ENCODE measurements at regions not wholly inside any gene's neighbourhood (a gene's known extent, or its start where the extent isn't known, plus 50 kb on each side); places are given as distances from the start of the nearest gene placed in this dataset.
A peak's percentile ranks its signal among the peaks of the same experiment; 100 is the strongest.

- in situ Hi-C loops (cut with MboI; ENCODE audit: low pct_unique_long_range_greater_than_20kb, low sequenced_read_pairs) = no loop called here
- DNase-seq = no peak
These were observed 139.8 kb upstream of the LYZL2 start for GRCh38 chr10:30769361-30769760.

DNA sequence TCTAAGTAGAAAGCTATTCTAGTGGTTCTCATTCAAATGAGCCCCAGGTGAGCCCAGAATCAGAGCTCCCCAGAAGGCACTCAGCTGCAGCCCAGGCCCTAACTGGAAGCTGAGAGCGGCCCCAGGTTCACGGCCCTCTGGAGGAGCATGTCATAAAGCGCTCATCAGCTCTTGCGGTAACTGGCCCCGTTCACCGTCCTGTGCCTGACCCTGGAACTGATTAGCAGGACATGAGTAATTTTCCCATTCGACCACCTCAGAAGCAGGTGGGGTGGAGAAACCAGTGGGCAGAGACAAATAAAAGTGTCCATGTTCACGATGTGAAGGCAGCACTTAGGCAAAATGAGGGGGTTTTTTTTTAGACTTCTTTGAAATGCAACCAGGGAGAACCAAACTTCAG lies 136.1 kb upstream of the LYZL2 start:
- DNase-seq = no peak
- in situ Hi-C loops (cut with MboI; ENCODE audit: low pct_unique_long_range_greater_than_20kb, low sequenced_read_pairs) = no loop called here

GRCh38 chr10:30765022-30765615 lies 135.6 kb upstream of the LYZL2 start:
- in situ Hi-C loops (cut with MboI; ENCODE audit: low pct_unique_long_range_greater_than_20kb, low sequenced_read_pairs) = no loop called here
- no peak for DNase-seq

DNA sequence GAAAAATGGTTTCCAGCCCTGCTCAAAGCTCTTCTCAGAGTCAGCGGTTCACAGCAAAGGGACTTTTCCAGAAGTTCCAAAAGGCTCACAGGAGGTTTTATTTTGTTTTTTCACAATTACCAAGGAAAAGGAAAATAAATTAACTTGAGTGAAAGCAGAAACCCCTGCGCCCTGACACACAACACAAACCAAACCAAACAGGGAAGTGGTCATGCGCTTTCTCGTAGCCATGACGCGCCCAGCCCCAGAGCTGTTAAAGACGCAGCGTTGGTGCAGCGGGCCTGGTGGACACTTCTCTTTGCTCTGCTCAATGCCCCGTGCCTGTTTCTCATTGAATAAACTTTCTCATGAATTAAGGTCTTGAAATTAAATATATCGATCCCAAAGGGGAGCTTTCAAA lies 134.4 kb upstream of the LYZL2 start:
- in situ Hi-C loops (cut with MboI; ENCODE audit: low pct_unique_long_range_greater_than_20kb, low sequenced_read_pairs) = no loop called here

GRCh38 chr10:30762620-30763019 lies 133.1 kb upstream of the LYZL2 start:
- no peak for DNase-seq
- in situ Hi-C loops (cut with MboI; ENCODE audit: low pct_unique_long_range_greater_than_20kb, low sequenced_read_pairs) = no loop called here

More for the DNA sequence above, 134.4 kb upstream of the LYZL2 start:
- no peak for DNase-seq

DNA sequence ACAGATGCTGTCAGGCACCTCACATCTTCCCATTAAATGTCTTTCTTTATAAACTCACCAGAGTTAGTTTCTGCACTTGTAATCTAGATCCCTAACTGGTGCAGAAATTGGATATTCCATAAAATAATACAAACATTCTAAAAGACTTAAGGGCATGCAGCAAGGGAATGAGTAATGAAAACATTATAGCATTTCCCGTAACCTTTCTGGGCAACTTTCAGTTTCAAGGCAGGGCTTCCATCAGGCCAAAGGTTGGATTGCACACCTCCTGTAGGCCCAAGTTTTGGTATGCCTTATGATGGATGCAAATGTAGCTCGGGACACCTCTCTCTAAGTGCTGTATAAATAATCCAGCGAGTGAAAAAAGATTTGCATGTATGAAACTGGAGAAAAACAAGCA lies 129.9 kb upstream of the LYZL2 start:
- no peak for DNase-seq
- in situ Hi-C loops (cut with MboI; ENCODE audit: low pct_unique_long_range_greater_than_20kb, low sequenced_read_pairs) = no loop called here

DNA sequence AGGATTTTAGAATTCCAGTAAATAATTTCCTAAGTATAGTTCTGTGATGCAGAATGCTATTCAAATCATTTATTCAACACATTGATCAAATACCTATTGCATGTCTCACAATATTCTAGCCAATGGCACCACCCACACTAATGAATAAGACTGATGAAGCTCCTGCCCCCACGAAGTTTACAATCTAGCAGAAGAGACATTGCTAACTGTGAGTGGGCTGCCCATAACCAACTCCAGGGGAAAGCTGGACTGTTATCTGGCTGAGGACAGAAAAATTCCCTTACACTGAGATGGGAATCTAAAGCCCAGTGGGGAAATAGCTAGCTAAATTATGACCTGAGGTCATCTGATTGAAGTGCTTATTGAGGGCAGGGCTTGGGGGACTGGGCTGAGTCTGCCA lies 128.8 kb upstream of the LYZL2 start:
- no peak for DNase-seq
- in situ Hi-C loops (cut with MboI; ENCODE audit: low pct_unique_long_range_greater_than_20kb, low sequenced_read_pairs) = no loop called here

DNA sequence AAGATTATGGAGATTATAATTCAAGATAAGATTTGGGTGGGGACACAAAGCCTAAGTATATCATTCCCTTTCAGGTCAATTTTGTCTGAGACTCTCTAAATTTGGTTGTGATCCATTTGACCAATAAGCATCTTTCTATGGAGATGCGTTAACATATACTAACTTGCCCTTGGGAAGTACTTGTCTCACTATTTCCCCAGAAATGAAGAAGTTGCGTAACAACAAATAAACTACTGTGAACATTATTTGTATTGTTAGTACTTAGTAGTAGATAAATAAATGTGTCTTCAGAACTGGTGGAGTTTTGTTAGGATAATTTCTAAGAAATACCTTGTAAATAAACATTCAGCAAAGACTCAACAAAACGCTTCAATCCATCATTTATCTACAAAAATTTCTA lies 127.3 kb upstream of the LYZL2 start:
- in situ Hi-C loops (cut with MboI; ENCODE audit: low pct_unique_long_range_greater_than_20kb, low sequenced_read_pairs) = no loop called here
- DNase-seq = no peak

- no peak for DNase-seq
- in situ Hi-C loops (cut with MboI; ENCODE audit: low pct_unique_long_range_greater_than_20kb, low sequenced_read_pairs) = no loop called here
These were observed 126.6 kb upstream of the LYZL2 start for GRCh38 chr10:30756151-30756550.

GRCh38 chr10:30755441-30755953 lies 125.9 kb upstream of the LYZL2 start:
- DNase-seq = no peak
- in situ Hi-C loops (cut with MboI; ENCODE audit: low pct_unique_long_range_greater_than_20kb, low sequenced_read_pairs) = no loop called here

DNA sequence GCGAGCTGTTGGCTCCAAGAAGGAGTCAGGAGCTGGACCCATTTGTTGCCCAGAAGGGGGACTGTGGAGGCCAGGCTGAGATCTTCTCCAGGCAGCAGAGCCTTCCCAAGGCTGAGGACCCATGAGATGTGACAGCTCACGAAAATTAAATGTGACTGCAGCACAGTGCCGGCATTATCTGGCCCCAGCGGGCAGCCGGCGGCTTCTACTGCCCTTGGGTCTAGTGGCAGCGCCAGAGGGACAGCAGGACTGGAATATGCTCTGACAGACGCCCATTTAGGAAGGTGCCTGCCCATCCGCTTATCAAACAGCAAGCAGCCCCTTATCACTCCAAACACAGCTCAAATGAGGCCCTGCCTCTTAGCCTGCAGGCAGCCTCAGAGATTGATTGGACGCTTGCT lies 122.9 kb upstream of the LYZL2 start:
- in situ Hi-C loops (cut with MboI; ENCODE audit: low pct_unique_long_range_greater_than_20kb, low sequenced_read_pairs) = no loop called here
- no peak for DNase-seq

DNA sequence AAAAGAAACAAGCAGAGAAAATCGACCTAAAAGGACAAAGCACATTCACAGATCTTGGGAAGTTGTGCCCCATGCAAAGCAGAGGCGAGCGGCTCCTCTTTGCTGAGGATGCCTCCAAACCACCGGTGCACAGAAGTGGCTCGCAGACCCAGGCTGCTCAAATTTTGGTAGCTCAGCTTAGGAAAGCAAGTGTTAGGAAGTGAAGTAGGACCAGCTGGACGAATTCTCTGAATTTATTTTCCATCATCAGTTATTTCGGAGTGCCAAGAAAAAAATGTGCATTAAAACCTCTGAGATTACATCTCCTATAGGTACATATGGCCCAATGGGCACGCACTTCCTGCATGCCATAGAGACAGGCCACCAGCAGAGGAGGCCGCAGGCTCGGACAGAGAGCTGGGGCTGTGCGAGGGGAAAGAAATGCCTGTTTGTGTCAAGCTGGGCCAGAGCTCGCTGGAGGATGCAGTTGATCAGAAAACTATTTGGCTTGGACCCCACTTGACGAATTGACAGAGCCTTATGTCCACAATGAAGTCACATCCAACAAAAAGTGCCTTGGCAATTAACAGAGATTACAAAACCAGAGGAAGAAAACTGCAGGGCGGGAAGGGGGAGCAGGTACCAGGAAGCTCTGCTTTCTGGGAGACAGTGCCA lies 122.3 kb upstream of the LYZL2 start:
- DNase-seq = no peak
- in situ Hi-C loops (cut with MboI; ENCODE audit: low pct_unique_long_range_greater_than_20kb, low sequenced_read_pairs) = no loop called here

DNA sequence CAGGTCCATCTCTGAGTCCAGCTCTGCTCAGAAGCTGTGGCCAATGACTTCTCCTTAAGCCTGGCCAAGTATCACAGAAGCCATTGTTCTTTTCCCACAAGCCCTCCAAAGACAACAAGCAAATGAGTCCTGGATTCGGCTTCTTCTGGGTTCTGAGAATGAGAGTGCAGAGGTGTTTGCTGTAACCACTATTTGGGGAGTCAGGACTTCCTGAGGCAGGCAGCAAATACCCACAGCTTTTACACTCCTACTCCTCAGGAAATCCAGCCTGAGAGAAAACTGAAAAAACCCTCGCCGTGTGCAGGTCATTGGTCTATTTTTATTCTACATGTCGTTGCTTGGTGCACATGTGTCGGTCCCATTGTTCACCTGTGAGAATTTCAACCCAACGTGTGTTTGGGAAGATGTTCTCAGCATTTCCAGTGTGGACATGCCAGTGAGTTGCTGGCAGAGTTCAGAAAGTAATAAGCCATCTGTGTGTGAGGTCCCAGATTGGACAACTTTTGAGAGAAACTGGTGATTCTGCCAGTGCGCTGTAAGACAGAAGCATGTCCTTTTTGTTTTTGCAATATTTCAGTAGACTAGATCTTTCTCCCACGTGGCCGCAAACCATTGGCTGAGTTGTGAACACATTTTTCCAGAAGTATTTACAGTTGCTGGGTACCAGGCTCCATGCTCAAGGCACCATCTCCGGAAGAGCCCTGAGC lies 121.6 kb upstream of the LYZL2 start:
- peak; percentile 16 for DNase-seq
- in situ Hi-C loops (cut with MboI; ENCODE audit: low pct_unique_long_range_greater_than_20kb, low sequenced_read_pairs) = no loop called here

- in situ Hi-C loops (cut with MboI; ENCODE audit: low pct_unique_long_range_greater_than_20kb, low sequenced_read_pairs) = no loop called here
- DNase-seq = no peak
These were observed 119.8 kb upstream of the LYZL2 start for GRCh38 chr10:30749385-30749784.

GRCh38 chr10:30748152-30748973 lies 118.8 kb upstream of the LYZL2 start:
- in situ Hi-C loops (cut with MboI; ENCODE audit: low pct_unique_long_range_greater_than_20kb, low sequenced_read_pairs) = no loop called here
- no peak for DNase-seq

- DNase-seq = no peak
- in situ Hi-C loops (cut with MboI; ENCODE audit: low pct_unique_long_range_greater_than_20kb, low sequenced_read_pairs) = no loop called here
These were observed 118.1 kb upstream of the LYZL2 start for GRCh38 chr10:30747633-30748032.

DNA sequence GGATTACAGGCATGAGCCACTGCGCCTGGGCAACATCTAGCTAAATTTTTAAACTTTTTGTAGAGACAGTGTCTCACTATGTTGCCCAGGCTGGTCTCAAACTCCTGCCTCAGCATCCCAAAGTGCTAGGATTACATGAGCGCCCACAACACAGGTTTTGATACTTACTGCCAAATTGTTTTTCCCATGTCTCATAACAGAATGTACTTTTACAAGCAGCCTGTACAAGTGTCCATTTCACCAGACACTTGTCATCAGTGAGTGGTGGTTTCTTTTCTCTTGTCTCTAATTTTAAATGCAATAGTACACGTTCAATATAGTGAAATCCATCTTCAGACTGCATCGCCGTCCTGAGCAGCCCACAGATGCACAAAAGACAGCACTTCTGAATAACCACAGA lies 116.4 kb upstream of the LYZL2 start:
- in situ Hi-C loops (cut with MboI; ENCODE audit: low pct_unique_long_range_greater_than_20kb, low sequenced_read_pairs) = no loop called here
- no peak for DNase-seq

DNA sequence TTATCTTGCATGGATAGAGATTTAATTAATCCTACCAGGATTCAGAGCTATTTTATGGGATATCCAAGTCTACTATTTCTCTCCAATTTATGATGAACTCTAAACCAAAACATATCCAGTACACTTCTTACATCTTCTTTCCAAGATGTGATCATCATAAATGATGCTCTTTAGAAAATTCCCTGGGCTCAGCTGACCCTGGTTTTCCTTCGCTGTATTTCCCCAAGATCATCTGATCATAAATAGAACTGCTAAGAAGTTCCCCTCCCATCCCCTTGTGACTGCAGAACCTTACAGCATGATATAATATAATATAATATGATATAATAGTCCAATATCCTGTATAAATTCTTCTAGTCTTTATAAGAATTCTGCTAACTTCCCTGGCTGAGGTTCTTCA lies 114.6 kb upstream of the LYZL2 start:
- in situ Hi-C loops (cut with MboI; ENCODE audit: low pct_unique_long_range_greater_than_20kb, low sequenced_read_pairs) = no loop called here
- DNase-seq = no peak

DNA sequence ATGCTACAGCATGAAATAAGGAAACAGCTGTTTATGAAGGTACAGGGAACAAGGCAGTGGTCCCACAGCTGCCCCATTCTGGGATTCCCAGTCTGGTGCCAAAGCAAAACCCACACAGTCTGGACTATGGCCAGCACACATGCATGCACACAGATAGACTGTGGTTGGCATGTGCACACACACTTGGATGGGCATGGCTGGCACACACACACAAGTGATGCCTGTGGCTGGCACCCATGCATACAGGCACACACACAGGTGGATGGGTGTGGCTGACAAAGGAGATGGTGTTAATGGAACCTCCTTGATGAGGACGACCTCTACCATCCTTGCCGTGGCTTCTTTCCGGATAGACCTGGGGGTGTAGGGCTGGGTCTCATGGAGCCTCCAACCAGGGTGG lies 114.0 kb upstream of the LYZL2 start:
- in situ Hi-C loops (cut with MboI; ENCODE audit: low pct_unique_long_range_greater_than_20kb, low sequenced_read_pairs) = no loop called here
- no peak for DNase-seq

GRCh38 chr10:30742471-30742870 lies 112.9 kb upstream of the LYZL2 start:
- DNase-seq = no peak
- in situ Hi-C loops (cut with MboI; ENCODE audit: low pct_unique_long_range_greater_than_20kb, low sequenced_read_pairs) = no loop called here
